Suprapubic skin (tissue), 4 donors: ENCODE measurements at regions not wholly inside any gene's neighbourhood (a gene's known extent, or its start where the extent isn't known, plus 50 kb on each side); places are given as distances from the start of the nearest gene placed in this dataset.

Source experiments
- DNase-seq, 2 donors: peaks; one replicate each; pipeline ENCODE4 v3.0.0-alpha.2; 2019; ENCODE audit warnings: low spot score in 2 of 2
- H3K27ac ChIP-seq: fragments of 200-600 bp; sonication (generic); one replicate; pipeline ENCODE4 v1.5.1; 2019
- H3K27me3 ChIP-seq: fragments of 200-600 bp; sonication (generic); one replicate; pipeline ENCODE4 v1.5.1; 2019
- H3K36me3 ChIP-seq: fragments of 200-600 bp; sonication (generic); one replicate; pipeline ENCODE4 v1.5.1; 2019
- H3K4me1 ChIP-seq: fragments of 200-600 bp; sonication (generic); one replicate; pipeline ENCODE4 v1.5.1; 2019
- H3K4me3 ChIP-seq: fragments of 200-600 bp; sonication (generic); one replicate; pipeline ENCODE4 v1.5.1; 2019; ENCODE audit warnings: mild to moderate bottlenecking
- H3K9me3 ChIP-seq: fragments of 200-600 bp; sonication (generic); one replicate; pipeline ENCODE4 v1.5.1; 2019
- CTCF ChIP-seq, 2 donors: fragments of 200-600 bp in 1 of 2; fragments of 450-650 bp in 1 of 2; sonication (generic) in 1 of 2; IDR thresholded peaks; one replicate each; pipeline ENCODE4 v1.5.1; 2016 to 2019; ENCODE audit warnings: antibody characterized with exemption in 2 of 2, mild to moderate bottlenecking in 1 of 2, moderate library complexity in 1 of 2
- EP300 ChIP-seq: sonication (generic); formaldehyde crosslinking; IDR thresholded peaks from one replicate; pipeline ENCODE4 v1.6.1; 2017; ENCODE audit warnings: antibody characterized with exemption
- POLR2A ChIP-seq, 2 donors: fragments of 450-650 bp; IDR thresholded peaks; one replicate each; pipeline ENCODE4 v1.6.1; 2017; ENCODE audit warnings: antibody characterized with exemption in 2 of 2, mild to moderate bottlenecking in 2 of 2, moderate library complexity in 2 of 2
- POLR2AphosphoS5 ChIP-seq, 3 donors: sonication (generic); formaldehyde crosslinking; IDR thresholded peaks; one replicate each; pipeline ENCODE4 v1.6.1; 2017; ENCODE audit warnings: antibody characterized with exemption in 3 of 3
- whole genome bisulfite sequencing: methylation state at CpG from one replicate; pipeline ENCODE4 v1.1.5; 2018; 5-methylcytosine and 5-hydroxymethylcytosine counted together

GRCh38 chr2:118738524-118739308 lies 108.7 kb downstream of the EN1 start:
- Histone ChIP-seq H3K9me3 (no peaks in the 10 kb centered on the region), H3K4me3 (no peak overlapping the region), H3K36me3 (no peaks in the 10 kb centered on the region), H3K4me1 (peaks cover 10% of the 10 kb centered on the region), H3K27ac (no peak overlapping the region), H3K27me3 (no peaks in the 10 kb centered on the region)
- no peak for TF ChIP-seq EP300
- no peak for TF ChIP-seq CTCF (IDR thresholded peaks at IDR 0.05)
- no peak for TF ChIP-seq POLR2AphosphoS5 (IDR thresholded peaks at IDR 0.05)
- no peak for TF ChIP-seq POLR2A (IDR thresholded peaks at IDR 0.05)
- 36% methylated on average over 7 of the region's 7 CpGs for WGBS
- DNase-seq: peak in 1 of 2 donors; percentile 67

GRCh38 chr2:118738106-118738505 lies 109.3 kb downstream of the EN1 start:
- 68% methylated on average over 3 of the region's 3 CpGs for WGBS
- peaks cover 10% of the 10 kb centered on the region for H3K4me1 ChIP-seq

GRCh38 chr2:118737684-118738083 lies 109.8 kb downstream of the EN1 start:
- H3K9me3 ChIP-seq: no peaks in the 10 kb centered on the region
- H3K36me3 ChIP-seq: no peaks in the 10 kb centered on the region
- 74% methylated on average over 5 of the region's 5 CpGs for whole genome bisulfite sequencing
- DNase-seq: no peak
- H3K27ac ChIP-seq: no peak overlapping the region
- no peaks in the 10 kb centered on the region for H3K27me3 ChIP-seq
- H3K4me1 ChIP-seq: peaks cover 10% of the 10 kb centered on the region
- TF ChIP-seq POLR2A (IDR thresholded peaks at IDR 0.05) (no peak), EP300 (no peak), POLR2AphosphoS5 (IDR thresholded peaks at IDR 0.05) (no peak), CTCF (IDR thresholded peaks at IDR 0.05) (no peak)
- H3K4me3 ChIP-seq: no peak overlapping the region

More at GRCh38 chr2:118738106-118738505, 109.3 kb downstream of the EN1 start:
- Histone ChIP-seq H3K4me3 (no peak overlapping the region), H3K27me3 (no peaks in the 10 kb centered on the region), H3K27ac (no peak overlapping the region), H3K9me3 (no peaks in the 10 kb centered on the region), H3K36me3 (no peaks in the 10 kb centered on the region)
- no peak for TF ChIP-seq EP300
- no peak for TF ChIP-seq CTCF (IDR thresholded peaks at IDR 0.05)
- no peak for TF ChIP-seq POLR2AphosphoS5 (IDR thresholded peaks at IDR 0.05)
- TF ChIP-seq POLR2A (IDR thresholded peaks at IDR 0.05): no peak
- DNase-seq: no peak

- Histone ChIP-seq H3K9me3 (no peaks in the 10 kb centered on the region), H3K4me3 (no peak overlapping the region), H3K36me3 (no peaks in the 10 kb centered on the region), H3K27ac (no peak overlapping the region), H3K27me3 (no peaks in the 10 kb centered on the region), H3K4me1 (peaks cover 4% of the 10 kb centered on the region)
- 81% methylated on average over 3 of the region's 3 CpGs for WGBS
- DNase-seq: no peak
- TF ChIP-seq POLR2A (IDR thresholded peaks at IDR 0.05): no peak
- TF ChIP-seq POLR2AphosphoS5 (IDR thresholded peaks at IDR 0.05): no peak
- TF ChIP-seq CTCF (IDR thresholded peaks at IDR 0.05): no peak
- no peak for TF ChIP-seq EP300
Measured at GRCh38 chr2:118732432-118732831, 115.0 kb downstream of the EN1 start.

- WGBS: 44% methylated on average over 1 of the region's 1 CpG
- H3K36me3 ChIP-seq: no peaks in the 10 kb centered on the region
- no peak for DNase-seq
Measured at GRCh38 chr2:118731413-118731812, 116.0 kb downstream of the EN1 start.

More at GRCh38 chr2:118731413-118731812, 116.0 kb downstream of the EN1 start:
- TF ChIP-seq POLR2A (IDR thresholded peaks at IDR 0.05): no peak
- no peak for TF ChIP-seq CTCF (IDR thresholded peaks at IDR 0.05)
- Histone ChIP-seq H3K27me3 (no peaks in the 10 kb centered on the region), H3K4me1 (peaks cover 4% of the 10 kb centered on the region), H3K9me3 (no peaks in the 10 kb centered on the region), H3K27ac (no peak overlapping the region), H3K4me3 (no peak overlapping the region)
